ENCODE measurements at regions not wholly inside any gene's neighbourhood (a gene's known extent, or its start where the extent isn't known, plus 50 kb on each side); places are given as distances from the start of the nearest gene placed in this dataset.

DNA sequence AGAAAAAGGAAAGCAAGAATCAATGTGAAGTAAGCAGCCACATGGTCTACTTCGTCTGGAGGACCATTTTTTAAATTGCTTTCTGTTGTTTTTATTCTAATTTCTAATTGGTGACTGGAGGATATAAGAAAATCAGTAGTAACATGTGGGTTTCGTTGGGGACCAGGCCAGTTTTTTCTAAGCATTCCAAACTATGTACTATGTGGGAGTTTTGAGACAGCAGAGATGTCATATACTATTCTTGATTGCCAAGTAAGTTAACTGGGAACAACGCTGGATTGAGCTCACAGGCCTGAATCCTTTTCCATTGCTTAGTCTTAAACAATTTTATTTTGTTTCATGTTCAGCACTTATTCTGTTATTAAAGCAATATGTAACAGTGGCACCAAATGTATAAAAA is 225.7 kb downstream of the TMEM167A start:
- no peak for DNase-seq (ENCODE audit: low read depth)
- TF ChIP-seq, protein P1, sequence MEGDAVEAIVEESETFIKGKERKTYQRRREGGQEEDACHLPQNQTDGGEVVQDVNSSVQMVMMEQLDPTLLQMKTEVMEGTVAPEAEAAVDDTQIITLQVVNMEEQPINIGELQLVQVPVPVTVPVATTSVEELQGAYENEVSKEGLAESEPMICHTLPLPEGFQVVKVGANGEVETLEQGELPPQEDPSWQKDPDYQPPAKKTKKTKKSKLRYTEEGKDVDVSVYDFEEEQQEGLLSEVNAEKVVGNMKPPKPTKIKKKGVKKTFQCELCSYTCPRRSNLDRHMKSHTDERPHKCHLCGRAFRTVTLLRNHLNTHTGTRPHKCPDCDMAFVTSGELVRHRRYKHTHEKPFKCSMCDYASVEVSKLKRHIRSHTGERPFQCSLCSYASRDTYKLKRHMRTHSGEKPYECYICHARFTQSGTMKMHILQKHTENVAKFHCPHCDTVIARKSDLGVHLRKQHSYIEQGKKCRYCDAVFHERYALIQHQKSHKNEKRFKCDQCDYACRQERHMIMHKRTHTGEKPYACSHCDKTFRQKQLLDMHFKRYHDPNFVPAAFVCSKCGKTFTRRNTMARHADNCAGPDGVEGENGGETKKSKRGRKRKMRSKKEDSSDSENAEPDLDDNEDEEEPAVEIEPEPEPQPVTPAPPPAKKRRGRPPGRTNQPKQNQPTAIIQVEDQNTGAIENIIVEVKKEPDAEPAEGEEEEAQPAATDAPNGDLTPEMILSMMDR (IDR thresholded peaks at IDR 0.05; ENCODE audit: insufficient read depth, low read depth, low read length): no peak
- H3K4me3 ChIP-seq (ENCODE audit: low read depth, low read length): no peak overlapping the region

DNA sequence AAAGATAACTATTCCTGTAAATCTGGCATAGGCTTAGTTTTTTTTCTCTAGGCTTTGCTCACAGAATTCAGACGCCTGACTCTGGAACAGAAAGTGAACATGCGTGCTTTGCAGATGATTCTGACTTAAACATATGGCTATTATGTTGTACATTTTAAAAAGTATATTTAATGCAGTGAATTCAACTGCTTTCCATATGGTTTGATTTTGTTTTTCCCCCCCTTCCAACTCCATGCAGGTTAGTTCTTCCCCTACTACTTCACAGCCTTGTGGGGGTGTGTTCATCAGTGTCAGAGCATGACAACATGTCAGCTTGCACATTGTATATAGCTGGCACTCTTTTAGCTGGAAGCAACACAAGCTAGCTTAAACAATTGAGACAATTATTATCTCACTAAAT is 226.8 kb downstream of the TMEM167A start:
- DNase-seq (ENCODE audit: low read depth): no peak
- no peak overlapping the region for H3K4me3 ChIP-seq (ENCODE audit: low read depth, low read length)
- TF ChIP-seq, protein P1 (IDR thresholded peaks at IDR 0.05; ENCODE audit: insufficient read depth, low read depth, low read length): no peak

DNA sequence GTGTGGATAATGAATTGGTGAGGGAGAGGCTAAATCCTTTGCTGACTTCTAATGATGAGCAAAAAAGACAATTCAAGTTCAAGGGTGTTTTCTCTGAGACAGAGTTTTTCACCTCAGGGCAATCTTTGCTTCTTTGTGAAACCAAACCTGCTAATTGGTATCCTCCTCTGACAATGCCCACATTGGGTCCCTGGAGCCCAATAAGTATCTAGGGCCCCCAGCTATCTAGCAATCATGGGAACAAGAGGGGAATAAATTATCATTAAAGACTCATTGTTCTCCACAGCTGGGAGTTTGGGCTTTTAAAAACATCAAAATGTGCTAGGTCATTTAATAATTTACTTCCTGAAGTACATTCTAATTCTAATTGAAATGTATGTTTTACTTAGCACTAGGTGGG is 227.3 kb downstream of the TMEM167A start:
- no peak overlapping the region for H3K4me3 ChIP-seq (ENCODE audit: low read depth, low read length)
- DNase-seq (ENCODE audit: low read depth): no peak
- TF ChIP-seq, protein P1 (IDR thresholded peaks at IDR 0.05; ENCODE audit: insufficient read depth, low read depth, low read length): no peak

DNA sequence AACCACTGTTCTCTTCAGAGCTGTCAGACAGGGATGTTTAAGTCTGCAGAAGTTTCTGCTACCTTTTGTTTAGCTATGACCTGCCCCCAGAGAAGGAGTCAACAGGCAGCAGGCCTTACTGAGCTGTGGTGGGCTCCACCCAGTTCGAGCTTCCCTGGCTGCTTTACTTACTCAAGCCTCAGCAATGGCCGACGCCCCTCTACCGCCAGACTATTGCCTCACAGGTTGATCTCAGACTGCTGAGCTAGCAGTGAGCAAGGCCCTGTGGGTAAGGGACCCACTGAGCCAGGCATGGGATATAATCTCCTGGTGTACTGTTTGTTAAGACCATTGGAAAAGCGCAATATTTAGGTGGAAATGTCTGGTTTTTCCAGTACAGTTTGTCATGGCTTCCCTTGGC is 229.6 kb downstream of the TMEM167A start:
- H3K4me3 ChIP-seq (ENCODE audit: low read depth, low read length): no peak overlapping the region
- DNase-seq (ENCODE audit: low read depth): no peak
- TF ChIP-seq, protein P1 (IDR thresholded peaks at IDR 0.05; ENCODE audit: insufficient read depth, low read depth, low read length): no peak

DNA sequence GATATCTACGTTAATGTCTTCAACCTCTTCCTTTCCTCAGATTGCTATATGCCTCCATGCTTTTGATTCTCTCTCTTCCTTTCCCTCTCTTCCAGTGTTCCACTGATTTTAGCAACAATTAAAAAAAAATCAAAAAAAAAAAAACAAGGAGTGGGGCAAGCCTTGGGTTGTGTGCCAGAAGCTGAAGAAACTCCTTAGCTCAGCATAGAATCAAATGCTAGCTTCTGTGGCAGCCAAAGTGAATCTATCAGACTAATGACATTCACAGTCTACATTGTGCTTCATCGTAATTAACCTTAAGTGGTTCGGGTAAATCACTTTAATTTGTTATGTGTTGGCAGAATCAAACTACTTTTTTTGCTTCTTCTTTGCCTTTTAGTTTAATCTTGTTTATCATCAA is 237.3 kb downstream of the TMEM167A start:
- no peak overlapping the region for H3K4me3 ChIP-seq (ENCODE audit: low read depth, low read length)
- DNase-seq (ENCODE audit: low read depth): no peak
- TF ChIP-seq, protein P1 (IDR thresholded peaks at IDR 0.05; ENCODE audit: insufficient read depth, low read depth, low read length): no peak

DNA sequence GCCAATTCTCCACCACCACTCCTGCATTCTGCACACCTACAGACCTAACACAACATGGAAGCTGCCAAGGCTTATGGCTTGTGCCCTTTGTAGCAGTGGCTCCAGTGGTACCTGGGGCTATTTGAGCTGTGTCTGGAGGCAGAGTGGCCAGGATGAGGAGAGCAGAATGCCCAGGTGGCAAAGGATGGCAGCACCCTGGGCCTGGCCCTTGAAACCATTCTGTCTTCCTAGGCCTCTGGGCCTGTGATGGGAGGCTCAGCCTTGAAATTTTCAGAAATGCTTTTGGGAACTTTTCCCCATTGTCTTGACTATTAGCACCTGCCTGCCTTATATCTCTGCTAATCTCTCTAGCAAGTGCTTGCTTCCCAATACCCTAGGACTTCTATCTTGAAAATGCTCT is 241.7 kb downstream of the TMEM167A start:
- no peak overlapping the region for H3K4me3 ChIP-seq (ENCODE audit: low read depth, low read length)
- DNase-seq (ENCODE audit: low read depth): no peak
- TF ChIP-seq, protein P1 (IDR thresholded peaks at IDR 0.05; ENCODE audit: insufficient read depth, low read depth, low read length): no peak

DNA sequence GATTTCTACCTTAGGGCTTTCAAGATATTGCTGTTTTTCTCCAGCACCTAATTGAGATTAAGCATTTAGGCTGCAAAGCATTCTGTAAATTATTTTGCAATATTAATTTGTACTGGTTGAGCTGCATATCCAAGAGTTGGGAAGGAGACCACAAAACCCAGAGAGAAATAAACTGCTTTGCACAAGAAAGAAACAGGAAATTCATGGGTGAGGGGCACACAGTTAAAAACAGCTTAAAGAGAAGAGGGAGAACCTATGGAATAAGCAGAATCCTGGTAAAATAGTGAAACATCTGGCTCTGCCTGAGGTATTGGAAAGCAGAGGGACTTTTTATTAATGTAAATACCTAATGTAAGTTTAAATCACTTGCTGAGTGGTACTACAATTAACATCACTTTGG is 243.0 kb downstream of the TMEM167A start:
- no peak for DNase-seq (ENCODE audit: low read depth)
- TF ChIP-seq, protein P1 (IDR thresholded peaks at IDR 0.05; ENCODE audit: insufficient read depth, low read depth, low read length): no peak
- H3K4me3 ChIP-seq (ENCODE audit: low read depth, low read length): no peak overlapping the region
